Epithelial cell of esophagus (primary cell): ENCODE measurements at regions not wholly inside any gene's neighbourhood (a gene's known extent, or its start where the extent isn't known, plus 50 kb on each side); places are given as distances from the start of the nearest gene placed in this dataset.

Source experiments
- DNase-seq: peaks from one replicate; pipeline ENCODE4 v3.0.0; 2010; ENCODE audit warnings: low read depth
- H3K4me3 ChIP-seq: 2 replicates; pipeline ENCODE4 v1.5.1; 2011; ENCODE audit warnings: mild to moderate bottlenecking, low read length, control low read depth
- TF ChIP-seq, protein P1 (sequence below): IDR thresholded peaks from 2 replicates; pipeline ENCODE4 v1.5.1; 2011; ENCODE audit warnings: low read depth, mild to moderate bottlenecking, low read length, control low read depth, inconsistent platforms; ENCODE audit not compliant: insufficient read depth; ENCODE audit errors: missing control alignments

DNA sequence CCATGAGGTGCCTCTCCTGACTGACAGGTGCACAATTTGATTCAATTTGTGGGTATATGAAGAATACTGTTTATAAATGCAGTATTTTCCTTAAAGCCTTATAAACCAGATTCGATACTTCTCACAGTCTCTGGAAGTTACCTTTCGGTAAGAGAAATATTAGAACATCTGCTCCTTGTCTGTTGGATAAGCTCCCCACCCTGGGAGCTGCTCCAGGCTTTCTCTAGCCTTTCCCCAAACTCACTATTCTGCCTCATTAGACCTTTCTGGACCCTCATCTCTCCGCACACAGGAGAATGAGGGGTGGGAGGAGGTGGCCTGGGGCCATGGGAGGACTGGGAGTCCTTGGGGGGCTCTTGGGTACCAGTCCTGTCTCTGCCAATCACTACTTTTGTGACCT, 59.8 kb upstream of the TBC1D21 start:
- H3K4me3 ChIP-seq: no peak overlapping the region
- TF ChIP-seq, protein P1, sequence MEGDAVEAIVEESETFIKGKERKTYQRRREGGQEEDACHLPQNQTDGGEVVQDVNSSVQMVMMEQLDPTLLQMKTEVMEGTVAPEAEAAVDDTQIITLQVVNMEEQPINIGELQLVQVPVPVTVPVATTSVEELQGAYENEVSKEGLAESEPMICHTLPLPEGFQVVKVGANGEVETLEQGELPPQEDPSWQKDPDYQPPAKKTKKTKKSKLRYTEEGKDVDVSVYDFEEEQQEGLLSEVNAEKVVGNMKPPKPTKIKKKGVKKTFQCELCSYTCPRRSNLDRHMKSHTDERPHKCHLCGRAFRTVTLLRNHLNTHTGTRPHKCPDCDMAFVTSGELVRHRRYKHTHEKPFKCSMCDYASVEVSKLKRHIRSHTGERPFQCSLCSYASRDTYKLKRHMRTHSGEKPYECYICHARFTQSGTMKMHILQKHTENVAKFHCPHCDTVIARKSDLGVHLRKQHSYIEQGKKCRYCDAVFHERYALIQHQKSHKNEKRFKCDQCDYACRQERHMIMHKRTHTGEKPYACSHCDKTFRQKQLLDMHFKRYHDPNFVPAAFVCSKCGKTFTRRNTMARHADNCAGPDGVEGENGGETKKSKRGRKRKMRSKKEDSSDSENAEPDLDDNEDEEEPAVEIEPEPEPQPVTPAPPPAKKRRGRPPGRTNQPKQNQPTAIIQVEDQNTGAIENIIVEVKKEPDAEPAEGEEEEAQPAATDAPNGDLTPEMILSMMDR: no peak
- no peak for DNase-seq

DNA sequence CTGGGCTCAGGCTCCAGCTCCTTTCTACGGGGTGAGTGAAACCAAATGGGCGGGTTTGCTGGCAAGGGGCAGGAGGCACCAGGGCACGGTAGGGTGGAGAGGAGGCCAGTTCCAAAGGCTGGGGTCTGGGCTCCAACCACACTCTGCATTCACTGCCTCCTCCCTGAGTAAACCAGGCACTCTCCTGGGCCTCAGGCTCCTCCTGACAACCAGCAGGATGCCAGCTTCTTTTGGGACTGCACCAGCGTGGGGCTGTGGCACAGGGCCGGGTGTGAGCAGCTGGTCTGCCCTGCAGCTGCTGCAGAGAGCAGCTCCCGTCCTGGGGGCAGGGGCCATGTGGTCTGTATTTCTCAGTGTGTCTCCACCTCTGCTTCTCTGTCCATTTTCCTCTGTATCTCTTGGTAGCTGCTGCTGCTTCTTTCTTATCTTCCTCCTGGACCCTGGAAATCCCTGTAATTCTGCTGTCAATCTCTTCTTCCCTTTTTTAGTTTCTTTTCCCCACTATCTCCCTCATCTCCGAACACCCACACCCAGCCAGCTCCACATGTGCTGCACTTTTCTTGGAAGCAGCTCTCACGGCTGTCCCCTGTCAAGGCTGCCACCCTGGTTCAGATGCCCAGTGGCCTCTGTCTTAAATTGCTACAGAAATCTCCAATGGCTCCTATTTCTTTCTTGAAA, 54.9 kb upstream of the TBC1D21 start:
- no peak overlapping the region for H3K4me3 ChIP-seq
- no peak for DNase-seq
- TF ChIP-seq, protein P1: no peak

DNA sequence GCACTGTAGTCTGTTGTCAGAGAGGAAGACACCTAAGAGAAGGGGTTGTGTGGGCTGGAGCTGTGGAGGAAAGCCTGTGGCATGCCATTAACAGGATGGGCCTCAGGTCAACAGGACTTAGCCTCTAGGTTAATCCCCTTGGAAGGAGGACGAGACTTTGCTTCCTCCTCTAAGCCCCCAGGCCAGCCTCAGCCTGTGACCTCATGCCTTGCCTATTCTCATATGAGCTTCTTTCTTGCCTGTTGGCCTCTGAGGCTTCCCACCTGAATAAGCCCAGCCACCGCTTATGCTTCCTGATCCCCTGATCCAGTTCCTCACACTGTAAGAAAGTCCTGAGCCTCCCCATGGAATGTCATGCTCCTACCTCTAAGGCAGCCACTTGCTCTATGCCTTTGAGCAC, 52.2 kb upstream of the TBC1D21 start:
- TF ChIP-seq, protein P1: no peak
- no peak for DNase-seq
- H3K4me3 ChIP-seq: no peak overlapping the region

DNA sequence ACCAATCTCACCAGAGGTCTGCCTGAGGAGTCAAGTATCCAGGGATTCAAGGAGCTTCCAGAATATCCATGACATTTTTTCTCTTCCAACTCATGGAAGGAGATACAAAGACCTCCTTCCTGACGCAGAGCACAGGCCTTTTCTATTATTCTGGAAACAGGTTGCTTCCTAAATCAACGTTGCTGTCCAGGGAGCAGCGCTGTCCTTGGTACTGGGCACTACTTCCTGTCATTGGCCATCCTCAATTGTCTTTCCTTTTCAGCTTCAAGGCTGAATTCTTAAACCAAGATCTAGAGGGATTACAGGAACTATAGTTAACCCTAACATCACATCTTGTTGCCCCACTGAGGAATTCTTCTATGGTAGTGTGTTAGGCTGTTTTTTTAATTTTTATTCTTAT, 50.4 kb upstream of the TBC1D21 start:
- peak; percentile 53 for DNase-seq
- no peak overlapping the region for H3K4me3 ChIP-seq

More for the DNA sequence above, 50.4 kb upstream of the TBC1D21 start:
- TF ChIP-seq, protein P1: no peak
